ENCODE measurements at regions not wholly inside any gene's neighbourhood (a gene's known extent, or its start where the extent isn't known, plus 50 kb on each side); places are given as distances from the start of the nearest gene placed in this dataset.

DNA sequence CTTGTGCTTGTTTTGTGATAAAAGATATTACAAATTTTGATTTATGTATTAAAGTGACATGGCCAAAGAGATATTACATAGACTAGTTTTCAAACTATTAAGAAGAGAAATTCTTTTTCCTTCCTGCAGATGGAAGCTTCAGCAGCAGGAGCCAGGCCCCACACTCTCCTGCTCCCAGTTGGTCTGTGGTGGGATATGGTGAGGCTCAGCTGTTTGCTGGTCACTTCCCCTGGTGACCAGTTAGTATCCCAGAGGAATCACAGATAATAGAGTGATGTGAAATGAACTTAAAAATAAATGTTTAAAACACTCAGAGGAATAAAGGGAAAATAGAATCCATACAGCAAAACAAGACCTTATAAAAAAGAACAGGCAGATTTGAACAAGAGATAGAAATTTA lies 154.7 kb downstream of the KTN1 start:
- no peaks in the 10 kb centered on the region for H3K36me3 ChIP-seq
- intact Hi-C loops (cut with micrococcal nuclease) = no loop called here
- no peaks in the 10 kb centered on the region for H3K27me3 ChIP-seq (ENCODE audit: low read depth)
- H3K4me1 ChIP-seq = no peaks in the 10 kb centered on the region
- no peak for DNase-seq
- H3K27ac ChIP-seq (replicated peaks) = no peak overlapping the region
- TF ChIP-seq CTCF (IDR thresholded peaks at IDR 0.05; ENCODE audit: borderline replicate concordance) = no peak
- no peaks in the 10 kb centered on the region for H3K9me3 ChIP-seq (replicated peaks)
- no peak overlapping the region for H3K4me3 ChIP-seq

DNA sequence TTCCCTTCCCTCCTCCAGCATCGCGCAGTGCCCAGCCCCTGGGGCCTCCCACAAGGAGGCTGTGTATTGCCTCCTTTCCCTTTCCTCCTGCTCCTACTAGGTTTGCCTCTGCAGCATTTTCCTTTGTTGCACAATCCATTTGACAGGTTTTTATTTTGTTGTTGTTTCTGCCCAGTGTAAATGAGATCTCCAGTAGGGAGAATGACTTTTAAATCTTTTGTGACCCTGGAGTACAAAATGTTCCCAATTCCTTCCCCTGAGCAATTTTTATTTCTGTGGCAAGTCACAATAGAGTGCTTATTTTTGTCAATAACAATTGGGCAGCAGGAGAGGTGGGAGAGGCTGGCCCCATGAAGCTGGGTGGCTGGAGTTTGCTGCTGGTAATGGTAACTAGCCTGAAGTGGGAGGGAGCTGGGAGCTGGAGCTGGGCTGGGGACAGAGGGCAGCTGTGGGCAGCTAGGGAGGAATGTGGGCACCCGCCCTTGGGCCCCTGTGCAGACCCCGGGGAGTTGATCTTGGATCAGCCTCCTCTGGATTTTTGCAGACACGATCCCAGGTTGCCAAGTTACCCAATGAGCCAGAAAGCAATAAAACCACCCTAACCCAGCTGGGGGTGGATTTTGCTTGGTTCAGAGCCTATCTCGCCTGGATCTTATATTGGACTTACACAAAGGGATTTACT lies 160.1 kb downstream of the KTN1 start:
- no peak overlapping the region for H3K27ac ChIP-seq (replicated peaks)

DNA sequence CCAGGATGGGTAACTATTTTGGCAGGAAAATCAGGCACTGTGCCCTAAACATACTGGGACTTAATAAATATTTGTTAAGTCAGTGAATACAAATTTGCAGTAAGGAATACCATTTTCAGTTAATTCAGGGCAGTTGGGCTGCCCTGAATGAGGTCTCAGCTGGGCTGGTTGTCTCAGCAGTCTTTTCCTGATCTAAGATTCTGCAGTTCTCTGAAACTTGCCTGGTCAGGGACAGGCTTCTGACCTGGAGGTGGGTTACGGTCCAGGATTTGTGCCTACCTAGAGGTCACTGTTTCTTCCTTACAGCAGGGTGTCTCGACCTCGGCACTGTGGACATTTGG lies 160.6 kb downstream of the KTN1 start:
- no peaks in the 10 kb centered on the region for H3K36me3 ChIP-seq
- TF ChIP-seq CTCF (IDR thresholded peaks at IDR 0.05; ENCODE audit: borderline replicate concordance) = no peak
- no peaks in the 10 kb centered on the region for H3K4me1 ChIP-seq
- intact Hi-C loops (cut with micrococcal nuclease) = no loop called here
- no peak overlapping the region for H3K27ac ChIP-seq (replicated peaks)
- no peak for DNase-seq
- no peak overlapping the region for H3K4me3 ChIP-seq
- H3K9me3 ChIP-seq (replicated peaks) = no peaks in the 10 kb centered on the region
- no peaks in the 10 kb centered on the region for H3K27me3 ChIP-seq (ENCODE audit: low read depth)

More for the DNA sequence above, 160.1 kb downstream of the KTN1 start:
- Histone ChIP-seq H3K9me3 (replicated peaks) (no peaks in the 10 kb centered on the region), H3K27me3 (ENCODE audit: low read depth) (no peaks in the 10 kb centered on the region), H3K4me1 (no peaks in the 10 kb centered on the region), H3K4me3 (no peak overlapping the region), H3K36me3 (no peaks in the 10 kb centered on the region)
- DNase-seq = no peak
- TF ChIP-seq CTCF (IDR thresholded peaks at IDR 0.05; ENCODE audit: borderline replicate concordance) = no peak
- intact Hi-C loops (cut with micrococcal nuclease) = no loop called here

- H3K27ac ChIP-seq (replicated peaks) = no peak overlapping the region
- TF ChIP-seq CTCF (IDR thresholded peaks at IDR 0.05; ENCODE audit: borderline replicate concordance) = no peak
- intact Hi-C loops (cut with micrococcal nuclease) = no loop called here
- no peaks in the 10 kb centered on the region for H3K27me3 ChIP-seq (ENCODE audit: low read depth)
- H3K36me3 ChIP-seq = no peaks in the 10 kb centered on the region
- H3K4me1 ChIP-seq = no peaks in the 10 kb centered on the region
- DNase-seq = no peak
- H3K4me3 ChIP-seq = no peak overlapping the region
- H3K9me3 ChIP-seq (replicated peaks) = no peaks in the 10 kb centered on the region
These were observed 161.2 kb downstream of the KTN1 start for GRCh38 chr14:55741240-55741639.

- intact Hi-C loops (cut with micrococcal nuclease) = no loop called here
- no peaks in the 10 kb centered on the region for H3K36me3 ChIP-seq
- no peaks in the 10 kb centered on the region for H3K9me3 ChIP-seq (replicated peaks)
- no peak for TF ChIP-seq CTCF (IDR thresholded peaks at IDR 0.05; ENCODE audit: borderline replicate concordance)
- no peaks in the 10 kb centered on the region for H3K27me3 ChIP-seq (ENCODE audit: low read depth)
- H3K4me1 ChIP-seq = no peaks in the 10 kb centered on the region
- no peak overlapping the region for H3K4me3 ChIP-seq
- no peak for DNase-seq
- H3K27ac ChIP-seq (replicated peaks) = no peak overlapping the region
These were observed 163.5 kb downstream of the KTN1 start for GRCh38 chr14:55743551-55743950.

All from left ventricle myocardium inferior (tissue), 1 donor.